AG04449 (cell line): ENCODE measurements at regions not wholly inside any gene's neighbourhood (a gene's known extent, or its start where the extent isn't known, plus 50 kb on each side); places are given as distances from the start of the nearest gene placed in this dataset.

ENCODE experiments used
- CTCF ChIA-PET: fragments of 350-600 bp; formaldehyde crosslinking; extraction: SDS; loops from one replicate; lab custom pipeline; 2021; ENCODE audit warnings: antibody characterized with exemption; lab: Yijun Ruan, JAX
- POLR2A ChIA-PET: fragments of 400-600, 350-600 bp; formaldehyde crosslinking; extraction: SDS; loops from one replicate; lab custom pipeline; 2020; ENCODE audit warnings: antibody characterized with exemption, inconsistent platforms; lab: Yijun Ruan, JAX
- DNase-seq: peaks from one replicate; pipeline ENCODE4 v3.0.0-alpha.2; 2010; ENCODE audit warnings: low read depth, low spot score
- H3K4me3 ChIP-seq: 2 replicates; pipeline ENCODE4 v1.5.1; 2011; ENCODE audit warnings: low read depth, mild to moderate bottlenecking, control low read depth, low read length
- TF ChIP-seq, protein P1 (sequence below): IDR thresholded peaks from one replicate; pipeline ENCODE4 v1.5.1; 2011; ENCODE audit warnings: mild to moderate bottlenecking, moderate library complexity, low read length, control low read depth, inconsistent platforms; ENCODE audit not compliant: insufficient read depth; ENCODE audit errors: missing control alignments

DNA sequence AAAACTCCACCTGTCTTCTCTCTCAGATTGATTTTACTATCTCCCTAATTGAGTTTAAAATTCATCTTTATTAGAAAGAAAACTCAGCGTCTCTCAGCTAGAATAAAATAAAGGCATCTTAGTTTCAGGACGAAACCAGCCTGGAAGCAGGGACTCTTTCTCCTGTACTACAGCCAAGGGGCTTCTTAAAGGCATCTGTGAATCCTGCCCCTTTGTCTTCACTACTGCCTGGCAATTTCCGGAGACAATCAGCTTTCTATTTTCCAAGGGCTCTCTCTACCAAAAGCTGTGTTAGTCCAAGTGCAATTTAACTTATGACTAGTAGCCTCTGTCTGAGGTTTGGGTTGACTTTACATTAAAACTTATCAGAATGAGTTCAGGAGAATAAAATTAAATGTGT, 623.3 kb upstream of the FOXG1 start:
- ChIA-PET POLR2A (no interaction called here), CTCF (no interaction called here)
- DNase-seq: no peak
- TF ChIP-seq, protein P1, sequence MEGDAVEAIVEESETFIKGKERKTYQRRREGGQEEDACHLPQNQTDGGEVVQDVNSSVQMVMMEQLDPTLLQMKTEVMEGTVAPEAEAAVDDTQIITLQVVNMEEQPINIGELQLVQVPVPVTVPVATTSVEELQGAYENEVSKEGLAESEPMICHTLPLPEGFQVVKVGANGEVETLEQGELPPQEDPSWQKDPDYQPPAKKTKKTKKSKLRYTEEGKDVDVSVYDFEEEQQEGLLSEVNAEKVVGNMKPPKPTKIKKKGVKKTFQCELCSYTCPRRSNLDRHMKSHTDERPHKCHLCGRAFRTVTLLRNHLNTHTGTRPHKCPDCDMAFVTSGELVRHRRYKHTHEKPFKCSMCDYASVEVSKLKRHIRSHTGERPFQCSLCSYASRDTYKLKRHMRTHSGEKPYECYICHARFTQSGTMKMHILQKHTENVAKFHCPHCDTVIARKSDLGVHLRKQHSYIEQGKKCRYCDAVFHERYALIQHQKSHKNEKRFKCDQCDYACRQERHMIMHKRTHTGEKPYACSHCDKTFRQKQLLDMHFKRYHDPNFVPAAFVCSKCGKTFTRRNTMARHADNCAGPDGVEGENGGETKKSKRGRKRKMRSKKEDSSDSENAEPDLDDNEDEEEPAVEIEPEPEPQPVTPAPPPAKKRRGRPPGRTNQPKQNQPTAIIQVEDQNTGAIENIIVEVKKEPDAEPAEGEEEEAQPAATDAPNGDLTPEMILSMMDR: no peak
- H3K4me3 ChIP-seq: no peak overlapping the region

DNA sequence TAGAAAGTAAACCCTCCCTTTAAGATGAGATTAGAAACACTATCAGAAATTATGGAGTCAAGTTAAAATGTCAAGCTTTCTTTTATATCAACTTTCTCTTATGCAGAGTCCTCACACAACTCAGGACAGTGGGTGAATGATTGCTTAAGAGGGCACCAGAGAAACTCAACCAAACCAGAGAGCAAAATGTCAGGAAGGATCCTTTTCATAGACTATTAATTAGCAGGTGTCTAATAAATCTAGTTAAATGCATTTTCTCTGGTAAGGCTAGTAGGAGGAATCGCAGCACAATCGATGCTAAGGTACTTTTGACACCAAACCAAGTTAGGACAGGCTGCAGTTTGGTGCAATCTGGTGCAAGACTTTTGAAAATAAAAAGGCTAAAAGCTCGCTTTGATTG, 614.7 kb upstream of the FOXG1 start:
- POLR2A ChIA-PET: no interaction called here
- no peak for DNase-seq
- TF ChIP-seq, protein P1: no peak
- CTCF ChIA-PET: no interaction called here
- no peak overlapping the region for H3K4me3 ChIP-seq

DNA sequence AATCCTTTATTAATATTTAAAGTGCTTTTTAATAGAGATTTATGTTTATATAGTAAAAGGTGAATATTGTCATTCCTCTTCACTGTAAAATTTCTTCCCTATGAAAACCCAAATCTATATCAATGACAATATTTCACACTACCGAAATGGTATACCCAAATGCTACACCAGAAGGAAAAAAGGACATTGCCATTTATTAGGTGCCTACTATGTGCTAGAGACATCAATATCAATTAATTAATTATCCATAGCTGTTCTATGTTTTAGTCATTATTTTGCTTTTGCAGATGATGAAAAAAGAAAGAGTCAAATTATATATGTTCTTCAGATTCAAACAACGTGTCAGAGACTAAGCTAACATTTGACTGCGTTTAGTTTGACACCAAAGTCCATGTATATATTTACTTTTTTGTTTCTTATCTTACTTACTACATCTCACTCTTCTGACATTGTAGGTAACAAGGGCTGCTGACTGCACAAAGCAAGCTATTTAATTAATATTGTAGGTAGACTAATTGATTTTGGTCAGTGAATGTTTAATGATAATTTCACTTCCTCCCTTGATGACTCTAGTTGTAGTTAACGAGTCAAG, 614.0 kb upstream of the FOXG1 start:
- TF ChIP-seq, protein P1: no peak
- DNase-seq: no peak
- ChIA-PET CTCF (no interaction called here), POLR2A (no interaction called here)
- H3K4me3 ChIP-seq: no peak overlapping the region

DNA sequence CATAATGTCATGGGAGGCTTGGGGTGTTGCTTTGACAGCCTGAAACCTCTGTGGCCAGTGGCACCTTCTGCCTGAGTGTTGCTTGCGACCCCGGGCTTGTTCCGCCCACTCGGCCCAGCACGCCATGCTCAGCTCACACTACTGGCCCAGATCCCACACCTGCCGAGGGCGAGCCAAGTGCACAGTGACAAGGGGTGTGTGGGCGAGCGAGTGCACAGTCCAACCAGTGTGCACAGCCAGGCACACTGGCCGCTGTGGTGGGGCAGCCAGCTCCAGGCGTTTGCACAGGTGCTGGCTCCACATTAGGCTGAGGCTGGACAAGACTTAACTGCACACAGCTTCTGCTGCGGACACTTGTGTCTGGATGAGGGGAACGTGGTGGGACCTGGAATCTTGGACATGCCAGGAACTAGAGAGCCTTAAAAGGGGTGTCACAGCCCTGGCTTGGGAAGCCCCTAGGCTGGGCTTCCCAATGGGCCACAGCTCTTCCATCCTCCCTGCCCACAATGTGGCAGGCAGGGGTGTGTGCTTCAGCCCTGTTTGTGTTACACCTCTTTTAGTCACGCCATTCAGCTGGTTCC, 609.2 kb upstream of the FOXG1 start:
- POLR2A ChIA-PET: no interaction called here
- H3K4me3 ChIP-seq: no peak overlapping the region
- CTCF ChIA-PET: no interaction called here
- DNase-seq: no peak
- TF ChIP-seq, protein P1: no peak

DNA sequence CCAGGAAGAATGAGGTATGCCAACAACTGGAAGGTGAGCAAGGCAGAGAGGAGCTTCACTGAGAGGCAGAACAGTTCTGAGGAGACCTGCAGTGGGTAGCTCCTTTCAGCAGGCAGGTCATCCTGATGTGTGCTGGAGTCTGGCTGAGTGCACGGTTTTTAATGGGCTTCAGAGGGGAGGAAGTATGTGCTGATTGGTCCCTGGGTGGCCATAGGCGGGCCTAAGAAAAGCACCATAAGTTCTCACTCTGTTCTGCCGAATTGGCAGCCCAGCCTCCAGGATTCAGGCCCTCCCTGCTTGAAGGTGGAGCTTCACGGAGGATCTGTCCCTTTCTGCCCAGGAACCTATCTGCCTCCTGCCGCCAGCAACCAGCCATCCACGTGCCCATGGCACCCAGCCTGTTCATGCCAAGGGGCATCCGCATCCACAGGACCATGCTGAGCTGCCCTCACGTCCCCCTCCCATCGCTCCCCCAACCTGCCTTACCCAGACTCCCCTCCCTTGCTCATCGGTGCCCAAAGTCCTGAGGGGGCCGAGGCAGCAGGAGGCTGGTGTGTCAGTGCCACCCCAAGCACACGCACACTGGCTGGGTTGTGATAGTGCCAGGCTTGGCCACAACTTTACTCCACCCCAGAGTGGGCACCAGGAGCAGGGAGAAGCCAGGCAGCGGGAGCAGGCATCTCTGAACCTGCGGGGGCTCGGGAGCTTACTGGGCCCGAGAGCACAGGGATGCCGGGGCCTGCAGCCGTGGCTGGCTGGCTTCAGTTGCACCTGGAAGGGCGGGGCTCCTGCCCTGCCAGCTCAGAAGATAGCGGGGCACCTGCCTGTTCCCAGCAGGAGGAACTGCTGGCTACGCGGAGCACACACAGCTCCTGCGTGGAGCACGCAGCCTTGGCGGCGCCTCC, 608.4 kb upstream of the FOXG1 start:
- POLR2A ChIA-PET: no interaction called here
- CTCF ChIA-PET: no interaction called here
- H3K4me3 ChIP-seq: no peak overlapping the region
- TF ChIP-seq, protein P1: no peak
- no peak for DNase-seq

DNA sequence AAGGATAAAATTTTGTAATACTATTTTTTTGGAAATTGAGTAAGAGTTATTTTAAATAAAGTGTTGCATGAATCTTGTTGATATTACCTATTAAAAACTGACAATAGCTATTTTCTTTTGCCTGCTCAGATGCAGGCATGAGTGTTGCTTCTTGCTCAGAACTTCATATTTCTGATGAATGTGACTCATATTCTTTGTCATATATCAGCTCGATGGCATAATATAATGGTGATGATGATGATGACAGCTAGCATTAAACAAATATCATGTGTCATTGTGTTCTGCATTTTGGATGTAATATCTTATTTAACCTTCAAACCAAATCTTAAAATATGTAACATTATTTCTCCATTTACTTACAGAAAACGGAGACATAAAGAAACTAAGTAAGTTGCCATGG, 605.5 kb upstream of the FOXG1 start:
- ChIA-PET POLR2A (no interaction called here), CTCF (no interaction called here)
- TF ChIP-seq, protein P1: no peak

More for the DNA sequence above, 605.5 kb upstream of the FOXG1 start:
- DNase-seq: no peak
- no peak overlapping the region for H3K4me3 ChIP-seq
